CD4-positive, alpha-beta T cell (primary cell): ENCODE measurements at regions not wholly inside any gene's neighbourhood (a gene's known extent, or its start where the extent isn't known, plus 50 kb on each side); places are given as distances from the start of the nearest gene placed in this dataset.

Experiments
- ATAC-seq: fragments of 200-7000 bp; cut with Tn5 transposase; one replicate; pipeline ENCODE4 v1.10.0; 2022; ENCODE audit warnings: mild to moderate bottlenecking; ENCODE audit not compliant: poor library complexity
- CTCF ChIA-PET: fragments of 350-600 bp; sonication (Branson Sonifier 250); formaldehyde crosslinking; loops from one replicate; lab custom pipeline; 2021; ENCODE audit warnings: antibody characterized with exemption, inconsistent platforms; lab: Charles Lee
- POLR2A ChIA-PET: fragments of 350-600 bp; sonication (Branson Sonifier 250); formaldehyde crosslinking; loops from one replicate; lab custom pipeline; 2021; ENCODE audit warnings: antibody characterized with exemption, inconsistent platforms; lab: Charles Lee
- DNase-seq, 14 experiments: peaks; one replicate each; pipeline ENCODE4 v3.0.0-alpha.2; 2013 to 2020; ENCODE audit warnings: mixed read lengths in 2 of 14
- H3K27ac ChIP-seq, 2 donors: one replicate each; pipeline versions ENCODE4 v1.5.1 to v1.7.0; 2013; ENCODE audit warnings: low read length in 2 of 2, low read depth in 1 of 2, mild to moderate bottlenecking in 1 of 2
- H3K27me3 ChIP-seq, 2 experiments: 1 replicate in 1 of 2; 2 replicates in 1 of 2; pipeline versions ENCODE4 v1.6.1 to v1.7.0; 2013; ENCODE audit warnings: low read length in 2 of 2, control low read depth in 1 of 2, mild to moderate bottlenecking in 1 of 2, moderate library complexity in 1 of 2; ENCODE audit not compliant: insufficient read depth in 2 of 2, control insufficient read depth in 1 of 2
- H3K36me3 ChIP-seq: one replicate; pipeline ENCODE4 v1.6.1; 2013; ENCODE audit warnings: low read length, control low read depth; ENCODE audit not compliant: insufficient read depth
- H3K4me1 ChIP-seq: one replicate; pipeline ENCODE4 v1.6.1; 2013; ENCODE audit warnings: low read length, control low read depth; ENCODE audit not compliant: insufficient read depth
- H3K4me3 ChIP-seq: one replicate; pipeline ENCODE4 v1.5.1; 2013; ENCODE audit warnings: mild to moderate bottlenecking, low read length, moderate library complexity
- H3K9me3 ChIP-seq, 2 experiments: 1 replicate in 1 of 2; 2 replicates in 1 of 2; pipeline versions ENCODE4 v1.6.1 to v1.7.0; 2013; ENCODE audit warnings: low read length in 2 of 2, mild to moderate bottlenecking in 2 of 2, control low read depth in 1 of 2, moderate library complexity in 1 of 2; ENCODE audit not compliant: control insufficient read depth in 1 of 2, insufficient read depth in 1 of 2
- H3K27ac Mint-ChIP-seq: one replicate; pipeline ENCODE4 v1.8.0; 2020; ENCODE audit warnings: mixed read lengths
- H3K27me3 Mint-ChIP-seq: one replicate; pipeline ENCODE4 v1.8.0; 2021; ENCODE audit warnings: mixed read lengths
- H3K36me3 Mint-ChIP-seq: one replicate; pipeline ENCODE4 v1.8.0; 2021; ENCODE audit warnings: low read depth, mixed read lengths
- H3K4me1 Mint-ChIP-seq: one replicate; pipeline ENCODE4 v1.8.0; 2021; ENCODE audit warnings: low read depth, mixed read lengths
- H3K4me3 Mint-ChIP-seq: one replicate; pipeline ENCODE4 v1.8.0; 2020; ENCODE audit warnings: mild to moderate bottlenecking, mixed read lengths
- H3K9me3 Mint-ChIP-seq: one replicate; pipeline ENCODE4 v1.8.0; 2020; ENCODE audit warnings: mixed read lengths
- intact Hi-C, 2 experiments: fragments of 100-400 bp; cut with DNase I in 1 of 2; cut with micrococcal nuclease in 1 of 2; formaldehyde crosslinking; loops; one replicate each; pipeline versions ENCODE4 v1.15.1 to v1.9.0; 2023 to 2025; cut with DNase I, micrococcal nuclease
- TF ChIP-seq, protein P1 (sequence below): fragments of 200-600 bp; IDR thresholded peaks from one replicate; pipeline ENCODE4 v1.8.0; 2022; ENCODE audit warnings: antibody characterized with exemption, mild to moderate bottlenecking

DNA sequence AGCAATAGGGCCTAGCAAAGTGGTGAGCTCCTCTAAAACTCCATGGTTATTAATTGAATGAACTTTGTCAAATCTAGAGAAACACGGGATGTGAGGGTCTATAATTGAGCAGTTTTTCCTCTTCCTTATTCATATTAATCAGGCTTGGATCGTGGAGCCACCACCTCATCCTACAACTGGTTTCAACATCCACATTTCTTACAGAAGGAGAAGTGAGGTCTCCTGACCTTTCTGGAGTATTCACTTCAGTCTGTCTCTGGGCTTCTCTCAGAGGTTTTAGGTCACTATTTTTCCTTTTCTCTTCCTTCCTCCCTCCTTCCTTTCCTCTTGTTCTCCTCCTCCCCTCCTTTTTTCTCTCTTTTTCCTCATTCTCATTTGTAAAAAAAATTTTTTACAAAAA is 177.3 kb upstream of the ACTBL2 start:
- intact Hi-C loops = no loop called here
- Histone ChIP-seq H3K27me3 (no peaks in the 10 kb centered on the region), H3K4me3 (no peak overlapping the region), H3K4me1 (no peaks in the 10 kb centered on the region), H3K27ac (no peak overlapping the region), H3K9me3 (no peaks in the 10 kb centered on the region), H3K36me3 (no peaks in the 10 kb centered on the region)
- no peaks in the 10 kb centered on the region for H3K36me3 Mint-ChIP-seq
- ATAC-seq (no peak), DNase-seq (no peak)
- ChIA-PET POLR2A (no interaction called here), CTCF (no interaction called here)
- peaks cover 10% of the 10 kb centered on the region for H3K27me3 Mint-ChIP-seq
- TF ChIP-seq, protein P1, sequence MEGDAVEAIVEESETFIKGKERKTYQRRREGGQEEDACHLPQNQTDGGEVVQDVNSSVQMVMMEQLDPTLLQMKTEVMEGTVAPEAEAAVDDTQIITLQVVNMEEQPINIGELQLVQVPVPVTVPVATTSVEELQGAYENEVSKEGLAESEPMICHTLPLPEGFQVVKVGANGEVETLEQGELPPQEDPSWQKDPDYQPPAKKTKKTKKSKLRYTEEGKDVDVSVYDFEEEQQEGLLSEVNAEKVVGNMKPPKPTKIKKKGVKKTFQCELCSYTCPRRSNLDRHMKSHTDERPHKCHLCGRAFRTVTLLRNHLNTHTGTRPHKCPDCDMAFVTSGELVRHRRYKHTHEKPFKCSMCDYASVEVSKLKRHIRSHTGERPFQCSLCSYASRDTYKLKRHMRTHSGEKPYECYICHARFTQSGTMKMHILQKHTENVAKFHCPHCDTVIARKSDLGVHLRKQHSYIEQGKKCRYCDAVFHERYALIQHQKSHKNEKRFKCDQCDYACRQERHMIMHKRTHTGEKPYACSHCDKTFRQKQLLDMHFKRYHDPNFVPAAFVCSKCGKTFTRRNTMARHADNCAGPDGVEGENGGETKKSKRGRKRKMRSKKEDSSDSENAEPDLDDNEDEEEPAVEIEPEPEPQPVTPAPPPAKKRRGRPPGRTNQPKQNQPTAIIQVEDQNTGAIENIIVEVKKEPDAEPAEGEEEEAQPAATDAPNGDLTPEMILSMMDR = no peak
- H3K27ac Mint-ChIP-seq = no peak overlapping the region
- no peaks in the 10 kb centered on the region for H3K9me3 Mint-ChIP-seq
- H3K4me3 Mint-ChIP-seq = no peak overlapping the region
- H3K4me1 Mint-ChIP-seq = no peaks in the 10 kb centered on the region

DNA sequence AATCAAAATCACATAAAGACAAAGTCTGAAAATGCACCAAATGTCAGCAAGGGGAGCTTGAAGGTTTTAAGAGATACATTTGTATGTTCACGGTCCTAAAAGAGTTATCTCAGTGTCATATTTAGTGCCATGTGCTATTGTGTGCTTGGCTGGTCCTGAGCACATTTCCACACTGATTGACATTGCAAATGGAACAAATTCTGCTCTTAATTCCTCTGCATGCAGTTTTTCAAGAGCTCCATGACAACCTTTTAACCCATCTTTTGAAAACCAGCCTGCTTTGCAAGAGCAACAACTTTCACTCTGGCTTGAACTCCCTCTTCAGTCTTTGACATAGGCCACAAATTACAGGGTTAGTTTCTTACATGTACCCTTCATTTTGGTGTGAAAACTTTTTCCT is 175.4 kb upstream of the ACTBL2 start:
- CTCF ChIA-PET = interaction anchor here (1.2 kb wide), 1 partner anchor 8 kb away, joined by 3 read pairs; no protein-coding TSS in a partner anchor
- no peaks in the 10 kb centered on the region for H3K9me3 ChIP-seq
- DNase-seq (no peak), ATAC-seq (no peak)
- H3K4me1 ChIP-seq = no peaks in the 10 kb centered on the region
- H3K36me3 ChIP-seq = no peaks in the 10 kb centered on the region
- Mint-ChIP-seq H3K27ac (no peak overlapping the region), H3K4me3 (no peak overlapping the region), H3K36me3 (no peaks in the 10 kb centered on the region), H3K27me3 (peaks cover 10% of the 10 kb centered on the region), H3K9me3 (no peaks in the 10 kb centered on the region), H3K4me1 (no peaks in the 10 kb centered on the region)
- intact Hi-C loops = no loop called here
- H3K27ac ChIP-seq = no peak overlapping the region
- no peaks in the 10 kb centered on the region for H3K27me3 ChIP-seq
- H3K4me3 ChIP-seq = no peak overlapping the region
- POLR2A ChIA-PET = interaction anchor here (0.7 kb wide), 1 partner anchor 326 kb away, joined by 4 read pairs; no protein-coding TSS in a partner anchor
- TF ChIP-seq, protein P1 = no peak

DNA sequence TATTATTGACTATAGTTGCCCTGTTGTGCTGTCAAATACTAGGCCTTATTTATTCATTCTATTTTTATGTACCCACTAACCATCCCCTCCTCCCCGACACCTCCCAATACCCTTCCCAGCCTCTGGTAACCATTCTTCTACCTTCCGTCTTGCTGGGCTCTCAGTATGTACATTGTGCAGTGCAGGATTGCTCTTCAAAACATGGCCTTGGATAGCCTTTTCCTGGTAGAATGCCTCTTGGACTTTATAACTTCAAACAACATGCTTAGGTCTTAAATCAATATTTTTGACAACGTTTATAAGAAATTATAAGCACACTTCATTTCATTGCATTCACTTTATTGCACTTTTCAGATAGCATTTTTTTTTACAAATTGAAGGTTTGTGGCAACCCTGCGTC is 172.6 kb upstream of the ACTBL2 start:
- Histone ChIP-seq H3K4me1 (no peaks in the 10 kb centered on the region), H3K9me3 (no peaks in the 10 kb centered on the region), H3K27me3 (no peaks in the 10 kb centered on the region), H3K36me3 (no peaks in the 10 kb centered on the region), H3K4me3 (no peak overlapping the region), H3K27ac (no peak overlapping the region)
- ATAC-seq (no peak), DNase-seq (no peak)
- no peaks in the 10 kb centered on the region for H3K36me3 Mint-ChIP-seq
- POLR2A ChIA-PET = no interaction called here
- H3K27me3 Mint-ChIP-seq = peaks cover 6% of the 10 kb centered on the region
- no peaks in the 10 kb centered on the region for H3K4me1 Mint-ChIP-seq
- no peak overlapping the region for H3K4me3 Mint-ChIP-seq
- H3K27ac Mint-ChIP-seq = no peak overlapping the region
- CTCF ChIA-PET = no interaction called here
- TF ChIP-seq, protein P1 = no peak
- intact Hi-C loops = no loop called here
- H3K9me3 Mint-ChIP-seq = peaks cover under 1% of the 10 kb centered on the region
